KOPT-K1 (cell line): ENCODE measurements at regions not wholly inside any gene's neighbourhood (a gene's known extent, or its start where the extent isn't known, plus 50 kb on each side); places are given as distances from the start of the nearest gene placed in this dataset.

Experiments
- H3K27ac ChIP-seq: fragments of 200-600 bp; sonication (generic); 2 replicates; pipeline ENCODE4 v1.5.1; 2016; ENCODE audit warnings: antibody characterized with exemption, mild to moderate bottlenecking, low read depth, low read length; ENCODE audit not compliant: poor library complexity, severe bottlenecking
- H3K36me3 ChIP-seq: fragments of 200-600 bp; sonication (generic); 2 replicates; pipeline ENCODE4 v1.5.1; 2017; ENCODE audit warnings: antibody characterized with exemption, mild to moderate bottlenecking, low read length, moderate library complexity; ENCODE audit not compliant: insufficient read depth
- H3K9me3 ChIP-seq: fragments of 200-600 bp; sonication (generic); 2 replicates; pipeline ENCODE4 v1.5.1; 2017; ENCODE audit warnings: antibody characterized with exemption, low read length, mild to moderate bottlenecking; ENCODE audit not compliant: insufficient read depth, poor library complexity, severe bottlenecking

GRCh38 chr5:124260921-124261515 is 485.4 kb downstream of the ZNF608 start:
- H3K27ac ChIP-seq: no peak overlapping the region
- H3K9me3 ChIP-seq: peaks cover 3% of the 10 kb centered on the region
- no peaks in the 10 kb centered on the region for H3K36me3 ChIP-seq

- no peaks in the 10 kb centered on the region for H3K36me3 ChIP-seq
- H3K9me3 ChIP-seq: peaks cover 3% of the 10 kb centered on the region
- H3K27ac ChIP-seq: no peak overlapping the region
Observed at GRCh38 chr5:124259017-124259416, 487.4 kb downstream of the ZNF608 start.

DNA sequence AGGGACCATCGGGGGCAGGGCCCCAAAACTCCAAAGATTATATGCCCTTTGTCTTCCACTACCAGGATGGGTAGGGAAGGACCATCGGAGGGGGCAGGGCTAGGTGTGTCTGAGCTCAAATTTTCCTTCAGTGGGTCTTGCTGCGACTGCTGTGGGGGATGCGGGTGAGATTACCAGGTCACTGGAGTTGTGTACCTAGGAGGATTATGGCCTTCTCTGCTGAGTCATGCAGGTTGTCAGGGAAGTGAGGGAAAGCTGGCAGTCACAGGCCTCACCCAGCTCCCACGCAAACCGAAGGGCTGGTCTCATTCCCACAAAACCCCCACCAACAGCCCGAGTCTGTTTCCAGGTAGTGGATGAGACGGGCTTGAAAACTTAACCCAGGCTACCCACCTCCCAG is 489.4 kb downstream of the ZNF608 start:
- H3K27ac ChIP-seq: no peak overlapping the region
- no peaks in the 10 kb centered on the region for H3K36me3 ChIP-seq
- peaks cover 3% of the 10 kb centered on the region for H3K9me3 ChIP-seq

DNA sequence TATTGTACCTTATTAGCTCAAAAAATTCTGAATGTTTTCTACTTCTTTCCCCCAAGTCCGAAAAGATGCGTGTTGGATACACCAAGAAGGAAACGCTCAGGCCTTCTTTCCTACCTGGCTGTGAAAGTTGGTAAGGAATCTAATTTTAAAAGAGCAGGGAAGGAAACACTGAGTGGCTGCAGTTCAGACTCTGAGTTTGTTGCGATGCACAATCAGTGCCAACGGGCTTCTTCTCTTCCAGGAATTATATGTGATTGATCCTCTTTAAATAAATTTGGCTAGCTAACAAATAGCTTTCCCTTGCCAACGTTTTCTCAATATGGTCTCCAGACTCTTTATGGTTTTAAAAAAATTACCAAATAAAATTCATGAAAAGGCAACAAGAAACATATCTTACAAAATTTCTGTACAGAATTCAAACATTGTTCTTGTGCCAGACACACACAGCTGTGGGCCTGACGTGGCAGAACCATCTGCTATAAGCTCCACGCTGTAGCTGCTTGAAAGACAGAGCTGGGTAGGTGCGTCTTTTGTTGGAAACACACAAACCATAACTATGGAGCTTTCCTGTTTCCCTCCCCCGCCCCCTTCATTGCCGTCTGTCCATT is 493.1 kb downstream of the ZNF608 start:
- Histone ChIP-seq H3K27ac (no peak overlapping the region), H3K36me3 (no peaks in the 10 kb centered on the region), H3K9me3 (peaks cover 3% of the 10 kb centered on the region)

DNA sequence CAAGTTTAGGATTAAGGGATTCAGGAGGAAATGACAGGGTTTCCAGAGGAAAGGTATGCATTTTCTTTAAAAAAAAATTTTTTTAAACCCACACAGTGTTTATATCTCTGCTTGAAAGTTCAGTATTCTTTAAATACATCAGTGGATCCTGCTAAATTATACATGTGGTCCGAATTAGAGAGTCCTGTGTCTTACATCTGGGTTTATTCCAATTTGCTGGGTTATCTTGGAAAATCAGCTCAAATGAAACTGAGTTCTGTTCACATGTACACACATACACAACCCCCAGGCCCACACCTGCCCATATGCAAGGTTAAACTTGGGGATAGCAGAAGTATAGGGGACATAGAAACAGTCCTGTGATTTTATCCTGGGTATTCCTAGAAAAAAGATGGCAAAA is 493.7 kb downstream of the ZNF608 start:
- Histone ChIP-seq H3K9me3 (peaks cover 3% of the 10 kb centered on the region), H3K27ac (no peak overlapping the region), H3K36me3 (no peaks in the 10 kb centered on the region)

- Histone ChIP-seq H3K9me3 (peaks cover 3% of the 10 kb centered on the region), H3K36me3 (no peaks in the 10 kb centered on the region), H3K27ac (no peak overlapping the region)
Observed at GRCh38 chr5:124252191-124252638, 494.2 kb downstream of the ZNF608 start.

DNA sequence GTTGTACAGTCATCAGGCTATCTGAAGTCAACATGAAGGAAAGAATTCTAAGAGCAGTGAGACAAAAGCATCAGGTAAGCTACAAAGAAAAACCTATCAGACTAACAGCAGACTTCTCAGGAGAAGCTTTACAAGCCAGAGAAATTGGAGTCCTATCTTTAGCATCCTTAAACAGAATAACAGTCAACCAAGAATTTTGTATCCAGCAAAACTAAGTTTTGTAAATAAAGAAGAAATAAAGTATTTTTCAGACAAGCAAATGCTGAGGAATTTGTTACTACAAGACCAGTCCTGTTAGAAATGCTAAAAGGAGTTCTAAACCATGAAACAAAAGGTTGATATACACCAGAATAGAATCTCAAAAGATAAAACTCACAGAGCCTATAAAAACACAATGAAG is 501.2 kb downstream of the ZNF608 start:
- Histone ChIP-seq H3K27ac (no peak overlapping the region), H3K36me3 (no peaks in the 10 kb centered on the region), H3K9me3 (no peaks in the 10 kb centered on the region)

GRCh38 chr5:124240732-124241131 is 505.7 kb downstream of the ZNF608 start:
- Histone ChIP-seq H3K9me3 (no peaks in the 10 kb centered on the region), H3K36me3 (no peaks in the 10 kb centered on the region), H3K27ac (no peak overlapping the region)

GRCh38 chr5:124239572-124239971 is 506.9 kb downstream of the ZNF608 start:
- H3K36me3 ChIP-seq: no peaks in the 10 kb centered on the region
- no peak overlapping the region for H3K27ac ChIP-seq
- H3K9me3 ChIP-seq: no peaks in the 10 kb centered on the region

GRCh38 chr5:124238350-124238749 is 508.1 kb downstream of the ZNF608 start:
- Histone ChIP-seq H3K36me3 (no peaks in the 10 kb centered on the region), H3K9me3 (no peaks in the 10 kb centered on the region), H3K27ac (no peak overlapping the region)

- Histone ChIP-seq H3K9me3 (no peaks in the 10 kb centered on the region), H3K27ac (no peak overlapping the region), H3K36me3 (no peaks in the 10 kb centered on the region)
Observed at GRCh38 chr5:124237206-124237695, 509.2 kb downstream of the ZNF608 start.

DNA sequence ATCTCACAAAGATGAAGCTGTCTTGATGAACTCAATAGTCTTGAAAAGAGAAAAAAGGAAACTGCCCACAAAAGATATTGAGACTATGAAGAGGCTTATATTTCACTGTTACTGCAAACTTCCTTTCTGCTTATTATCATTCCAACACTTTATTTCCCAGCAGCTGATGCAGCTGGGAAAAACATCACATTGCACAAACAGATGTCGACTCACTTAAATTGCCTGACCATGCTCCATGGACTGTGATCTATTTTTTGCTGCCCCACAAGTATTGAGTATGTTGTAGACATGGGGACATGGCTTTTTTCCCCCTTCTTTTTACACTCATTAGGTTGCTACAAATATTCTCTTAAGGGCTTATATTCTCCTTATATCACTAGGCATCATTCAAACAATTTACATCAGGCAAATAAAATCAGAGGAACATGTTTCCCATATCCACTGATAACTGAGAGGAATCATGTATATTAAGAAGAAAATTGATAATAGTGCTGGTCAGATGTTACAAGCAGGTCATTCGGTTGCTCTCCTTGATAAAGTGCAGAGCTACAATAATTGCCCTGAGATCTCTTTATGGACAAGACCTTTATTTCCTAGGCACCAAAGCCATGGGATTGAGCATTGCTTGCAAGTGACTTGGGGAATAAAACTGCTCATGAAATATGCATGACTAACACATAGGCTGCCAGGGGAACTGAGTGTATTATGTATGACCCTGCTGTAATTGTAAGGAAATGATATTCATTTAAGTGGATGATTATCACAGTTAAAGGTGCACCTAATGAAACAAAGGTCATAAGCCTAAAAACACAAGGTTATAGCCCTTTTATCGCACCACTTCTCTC is 509.9 kb downstream of the ZNF608 start:
- Histone ChIP-seq H3K9me3 (no peaks in the 10 kb centered on the region), H3K27ac (no peak overlapping the region), H3K36me3 (no peaks in the 10 kb centered on the region)

- Histone ChIP-seq H3K36me3 (no peaks in the 10 kb centered on the region), H3K27ac (no peak overlapping the region)
Observed at GRCh38 chr5:124235576-124235975, 510.9 kb downstream of the ZNF608 start.

GRCh38 chr5:124234770-124235562 is 511.5 kb downstream of the ZNF608 start:
- Histone ChIP-seq H3K27ac (no peak overlapping the region), H3K9me3 (no peaks in the 10 kb centered on the region), H3K36me3 (no peaks in the 10 kb centered on the region)

More at GRCh38 chr5:124235576-124235975, 510.9 kb downstream of the ZNF608 start:
- no peaks in the 10 kb centered on the region for H3K9me3 ChIP-seq
